ENCODE measurements at regions not wholly inside any gene's neighbourhood (a gene's known extent, or its start where the extent isn't known, plus 50 kb on each side); places are given as distances from the start of the nearest gene placed in this dataset.

- no peak for DNase-seq
These were observed 1911.9 kb upstream of the WWC1 start for GRCh38 chr5:166379517-166379916.

- DNase-seq, result no peak
These were observed 1909.4 kb upstream of the WWC1 start for GRCh38 chr5:166382031-166382430.

GRCh38 chr5:166398131-166398530 lies 1893.3 kb upstream of the WWC1 start:
- DNase-seq, result no peak

GRCh38 chr5:166399781-166400180 lies 1891.7 kb upstream of the WWC1 start:
- DNase-seq, result no peak

- DNase-seq, result no peak
These were observed 1890.1 kb upstream of the WWC1 start for GRCh38 chr5:166401391-166401790.

- no peak for DNase-seq
These were observed 1879.3 kb upstream of the WWC1 start for GRCh38 chr5:166412191-166412590.

GRCh38 chr5:166427211-166427610 lies 1864.2 kb upstream of the WWC1 start:
- DNase-seq, result no peak

GRCh38 chr5:166428264-166428803 lies 1863.1 kb upstream of the WWC1 start:
- DNase-seq, result no peak

GRCh38 chr5:166430491-166431319 lies 1860.7 kb upstream of the WWC1 start:
- DNase-seq, result no peak

- no peak for DNase-seq
These were observed 1860.0 kb upstream of the WWC1 start for GRCh38 chr5:166431456-166431855.

- no peak for DNase-seq
These were observed 1857.8 kb upstream of the WWC1 start for GRCh38 chr5:166433679-166434078.

- no peak for DNase-seq
These were observed 1854.6 kb upstream of the WWC1 start for GRCh38 chr5:166436872-166437271.

- no peak for DNase-seq
These were observed 1805.1 kb upstream of the WWC1 start for GRCh38 chr5:166486348-166486747.

GRCh38 chr5:166488560-166488959 lies 1802.9 kb upstream of the WWC1 start:
- DNase-seq, result no peak

- no peak for DNase-seq
These were observed 1798.4 kb upstream of the WWC1 start for GRCh38 chr5:166493040-166493439.

- no peak for DNase-seq
These were observed 1797.8 kb upstream of the WWC1 start for GRCh38 chr5:166493612-166494011.

- DNase-seq, result no peak
These were observed 1793.8 kb upstream of the WWC1 start for GRCh38 chr5:166497496-166498104.

- DNase-seq, result no peak
These were observed 1791.8 kb upstream of the WWC1 start for GRCh38 chr5:166499447-166500240.

GRCh38 chr5:166503506-166503905 lies 1787.9 kb upstream of the WWC1 start:
- no peak for DNase-seq

GRCh38 chr5:166505067-166505466 lies 1786.4 kb upstream of the WWC1 start:
- no peak for DNase-seq

- no peak for DNase-seq
These were observed 1785.9 kb upstream of the WWC1 start for GRCh38 chr5:166505544-166505943.

- no peak for DNase-seq
These were observed 1783.5 kb upstream of the WWC1 start for GRCh38 chr5:166507810-166508425.

- DNase-seq, result no peak
These were observed 1782.4 kb upstream of the WWC1 start for GRCh38 chr5:166509085-166509484.
